ENCODE measurements at regions not wholly inside any gene's neighbourhood (a gene's known extent, or its start where the extent isn't known, plus 50 kb on each side); places are given as distances from the start of the nearest gene placed in this dataset.

DNA sequence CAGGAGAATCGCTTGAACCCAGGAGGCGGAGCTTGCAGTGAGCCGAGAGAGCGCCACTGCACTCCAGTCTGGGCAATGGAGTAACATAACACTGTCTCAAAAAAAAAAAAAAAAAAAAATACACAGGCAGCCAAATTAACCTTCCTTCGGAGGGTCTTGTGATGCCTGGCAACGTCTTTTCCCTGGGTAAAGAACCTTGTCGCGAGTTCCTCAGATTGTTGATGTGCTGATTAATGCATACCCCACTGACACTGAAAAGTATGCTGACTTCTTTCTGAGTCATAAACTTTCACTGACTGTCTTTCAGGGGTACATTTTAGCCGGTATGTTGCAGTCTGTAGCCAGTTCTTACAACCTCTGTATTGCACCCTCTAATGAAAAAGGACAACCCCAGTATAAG is 95.1 kb upstream of the SOD1 start:
- DNase-seq: no peak

DNA sequence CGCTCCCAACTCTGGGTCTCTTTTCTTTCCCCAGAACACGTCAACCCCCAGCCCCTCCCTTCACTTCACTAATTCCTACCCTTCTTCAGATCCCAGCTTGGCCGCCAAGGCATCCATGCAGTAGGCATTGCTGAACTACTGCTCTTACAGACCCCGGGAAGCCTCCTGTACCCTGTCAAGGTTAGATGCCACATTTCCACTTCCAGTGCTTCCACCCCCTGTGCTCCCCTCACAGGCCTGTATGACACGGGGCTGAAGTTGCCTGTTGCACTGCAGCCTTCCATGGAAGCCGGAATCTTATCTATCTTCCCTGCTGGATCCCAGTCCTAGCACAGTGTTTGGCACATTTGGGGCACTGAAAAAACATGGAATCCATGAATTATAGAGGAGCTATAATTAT is 99.0 kb upstream of the SOD1 start:
- DNase-seq: no peak

DNA sequence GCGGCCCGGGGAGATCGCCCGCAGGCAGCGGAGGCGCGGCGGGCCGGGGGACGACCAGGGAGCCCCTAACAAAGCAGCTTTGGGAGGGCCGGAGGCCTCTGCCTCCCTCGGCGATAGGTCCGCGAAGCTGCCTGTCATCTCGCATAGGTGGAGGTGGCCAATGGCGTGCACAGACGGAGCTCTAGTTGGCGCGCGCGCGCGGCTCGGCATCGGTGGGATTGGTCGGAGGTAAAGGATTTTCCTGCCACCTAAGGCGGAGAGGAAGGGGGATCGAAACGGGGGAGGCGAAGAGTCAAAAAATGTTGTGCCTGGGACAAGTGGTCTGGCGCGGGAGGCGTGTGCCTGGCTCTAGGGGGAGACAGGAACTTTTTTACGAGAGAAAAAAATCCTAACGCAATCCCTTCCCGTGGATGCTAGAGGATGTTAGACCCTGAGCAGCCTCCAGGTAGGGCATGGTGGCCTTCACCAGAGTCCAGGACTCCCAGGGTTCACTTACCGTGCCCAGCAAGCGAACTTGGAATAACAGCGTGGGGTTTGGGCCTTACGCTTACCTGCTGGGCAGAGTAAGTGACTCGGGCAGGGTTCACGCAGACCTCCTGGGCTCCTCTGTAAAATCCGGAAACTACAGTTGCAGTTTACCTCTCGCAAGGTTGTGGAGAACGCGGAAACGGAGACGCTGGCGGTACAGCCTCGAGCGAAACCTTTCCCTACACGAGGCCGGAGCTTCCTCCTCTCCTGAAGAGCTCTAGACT is 99.9 kb upstream of the SOD1 start:
- peak; percentile 93 for DNase-seq

DNA sequence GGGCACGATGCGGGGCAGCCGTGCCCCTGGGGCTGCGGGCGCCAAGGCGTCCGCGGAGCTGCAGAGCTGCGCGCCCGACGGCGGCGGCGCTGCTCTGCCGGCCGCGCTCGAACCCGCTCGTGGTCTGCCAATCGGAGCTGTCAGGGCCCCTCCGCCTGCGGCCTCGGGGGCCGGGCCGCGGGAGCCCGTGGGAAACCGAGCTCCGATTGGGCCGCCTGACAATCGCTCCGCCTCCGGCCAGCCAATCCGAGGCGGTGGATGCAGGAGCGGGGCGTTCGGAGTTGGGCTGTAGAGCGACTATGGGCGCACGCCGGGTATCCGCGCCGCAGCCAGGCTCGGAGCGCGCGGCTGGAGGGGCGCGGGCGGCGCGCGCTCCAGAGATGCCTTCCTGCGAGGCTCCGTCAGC is 100.5 kb upstream of the SOD1 start:
- DNase-seq: peak; percentile 93

DNA sequence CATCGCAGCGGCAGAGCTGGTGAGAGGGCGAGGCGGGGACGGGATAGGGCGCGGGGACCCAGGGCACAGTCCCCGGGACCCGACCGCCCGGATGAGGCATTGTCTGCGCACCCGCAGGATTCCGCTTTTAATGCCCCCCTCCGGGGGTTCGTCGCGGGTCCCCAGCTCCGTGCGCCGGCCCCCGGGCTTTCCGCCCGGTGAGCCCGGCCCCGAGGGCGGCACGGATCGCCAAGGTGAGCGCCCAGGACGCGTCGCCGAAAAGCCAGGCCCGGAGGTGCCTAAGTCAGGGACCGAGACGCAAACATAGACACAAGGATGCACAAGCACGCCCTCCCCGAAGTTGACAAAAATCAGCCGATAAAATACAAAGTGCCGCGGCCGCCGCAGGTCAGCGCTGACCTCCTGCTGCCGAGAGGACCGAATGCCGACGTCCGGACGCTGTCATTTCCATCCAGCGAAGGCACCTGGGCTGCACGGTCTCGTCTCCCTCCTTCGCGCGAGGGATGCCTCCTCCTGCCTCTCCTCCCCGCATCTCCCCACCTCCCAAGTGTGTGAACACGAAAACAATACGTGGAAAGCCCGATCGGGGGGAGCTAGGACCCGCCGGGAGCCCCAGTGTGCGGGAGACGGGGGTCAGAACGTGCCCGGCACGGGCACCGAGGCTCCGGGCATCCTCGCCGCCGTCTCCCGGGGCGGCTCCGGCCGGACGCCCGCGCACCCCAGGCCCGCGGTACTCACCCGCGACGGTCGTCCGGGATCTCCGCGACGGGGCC is 101.1 kb upstream of the SOD1 start:
- DNase-seq: peak; percentile 46

DNA sequence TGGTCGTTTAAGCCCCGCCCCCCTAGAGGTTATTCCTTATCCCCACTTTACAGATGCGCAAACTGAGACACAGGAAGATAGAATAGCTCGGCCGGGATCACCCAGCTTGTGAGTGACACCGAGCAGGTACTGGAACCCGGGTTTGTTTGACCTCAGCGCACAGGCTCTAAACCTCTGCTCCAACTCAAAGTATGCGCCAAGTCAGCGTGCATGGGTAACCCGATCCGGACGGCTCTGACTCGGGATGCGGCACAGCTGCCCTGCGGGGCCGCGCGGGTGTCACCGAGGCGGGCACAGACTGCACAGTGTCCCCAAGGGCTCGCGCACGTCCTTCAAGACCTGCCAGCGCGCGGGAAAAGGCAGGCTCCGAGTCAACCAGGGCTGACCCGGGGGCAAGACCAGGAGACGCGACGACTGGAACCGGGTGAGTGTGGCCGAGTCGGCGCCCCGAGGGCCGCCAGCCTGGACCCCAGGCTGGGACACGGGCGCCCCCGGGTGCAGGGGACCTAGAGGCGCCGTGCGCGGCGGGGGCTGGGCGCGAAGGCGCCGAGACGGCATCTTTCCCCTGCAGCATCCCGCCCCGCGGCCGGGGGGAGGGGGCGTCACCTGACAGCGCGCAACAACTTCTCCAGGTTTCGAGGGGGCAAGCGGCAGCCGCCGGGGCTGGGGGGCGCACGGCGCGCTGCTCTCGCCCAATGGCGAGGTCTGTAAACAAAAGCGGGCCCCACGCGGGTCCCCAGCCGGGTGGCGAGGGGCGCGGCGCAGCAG is 101.9 kb upstream of the SOD1 start:
- DNase-seq: peak; percentile 35

DNA sequence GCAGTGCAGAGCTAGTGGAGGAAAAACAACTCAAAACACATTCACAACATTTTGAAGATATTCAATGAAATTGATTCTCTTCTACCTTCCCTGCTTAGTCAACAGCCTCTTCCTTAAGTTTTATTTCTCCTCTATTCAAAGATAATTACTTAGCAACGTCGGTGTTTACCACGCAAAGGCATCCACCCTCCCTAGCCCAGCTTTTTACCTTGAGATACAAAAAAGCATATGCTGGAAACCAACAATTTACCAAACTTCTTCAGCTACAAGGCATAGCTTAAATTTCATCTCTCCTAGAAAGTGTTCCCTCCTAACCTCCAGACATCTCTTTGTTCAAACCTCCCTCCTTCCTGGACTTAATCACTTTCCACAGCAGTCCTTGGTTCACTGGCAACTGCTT is 102.8 kb upstream of the SOD1 start:
- no peak for DNase-seq

DNA sequence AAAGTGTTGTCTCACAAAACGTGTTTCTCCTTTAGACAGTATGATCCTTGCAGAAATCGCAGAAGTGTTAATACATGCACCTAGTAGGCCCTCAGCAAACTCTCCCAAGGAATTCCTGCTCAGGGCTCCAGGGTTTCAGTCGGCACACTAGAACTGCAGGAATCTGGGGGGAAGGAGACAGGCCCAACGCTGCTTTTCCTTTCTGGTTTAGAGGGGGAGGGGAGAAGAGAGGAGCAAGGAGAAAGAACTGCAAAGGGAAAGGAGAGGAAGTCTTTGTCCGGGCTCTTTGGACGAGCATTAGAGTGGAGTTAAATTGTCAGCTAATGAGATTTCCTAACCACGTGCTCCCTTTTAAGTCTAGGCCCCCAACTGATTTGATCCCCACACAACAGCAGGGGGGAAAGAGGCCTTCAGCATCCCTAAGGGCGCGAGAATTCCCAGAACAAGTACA is 103.7 kb upstream of the SOD1 start:
- no peak for DNase-seq

DNA sequence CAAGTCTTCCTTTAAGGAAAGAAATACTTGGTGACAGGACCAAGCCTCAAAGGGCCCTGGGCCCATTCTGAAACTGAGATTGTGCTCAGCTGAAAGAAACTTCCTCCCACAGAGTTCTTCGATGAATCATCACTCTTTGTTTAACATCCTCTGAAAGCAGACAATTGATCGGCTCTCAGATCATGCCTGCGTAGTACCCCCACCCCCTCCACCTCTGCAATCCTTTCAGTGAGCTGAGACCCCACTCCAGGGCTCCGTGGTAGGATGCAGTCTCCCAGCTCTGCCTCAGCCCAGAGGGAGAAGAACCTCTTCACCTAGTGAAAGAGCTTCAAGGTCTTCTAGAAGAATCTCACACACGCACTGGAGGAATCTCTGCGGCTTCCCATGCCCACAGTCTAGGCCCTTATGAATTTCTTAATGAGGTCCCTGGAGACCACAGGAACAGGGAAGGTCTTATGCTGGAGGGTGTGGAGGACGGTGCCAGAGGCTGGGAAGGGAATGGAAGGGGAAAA is 104.9 kb upstream of the SOD1 start:
- peak; percentile 45 for DNase-seq

DNA sequence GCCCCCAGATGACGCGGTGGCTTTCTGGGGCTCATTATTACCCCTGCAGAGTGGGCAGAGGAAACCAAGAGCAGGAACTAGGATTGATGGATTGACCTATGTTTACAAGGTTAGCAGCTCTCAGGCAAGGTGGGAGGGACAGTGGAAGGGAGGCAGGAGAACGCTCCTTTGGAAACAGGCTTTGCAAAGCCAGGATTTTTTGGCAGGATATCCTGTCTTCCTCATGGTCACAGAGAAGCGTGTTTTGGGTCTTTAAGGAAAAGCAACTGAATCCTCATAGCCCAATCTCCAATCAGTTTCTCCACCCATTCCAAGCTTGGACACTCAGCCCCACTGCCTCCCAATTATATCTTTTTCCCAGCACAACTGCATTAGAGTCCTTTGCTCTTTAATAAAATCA is 105.6 kb upstream of the SOD1 start:
- no peak for DNase-seq

DNA sequence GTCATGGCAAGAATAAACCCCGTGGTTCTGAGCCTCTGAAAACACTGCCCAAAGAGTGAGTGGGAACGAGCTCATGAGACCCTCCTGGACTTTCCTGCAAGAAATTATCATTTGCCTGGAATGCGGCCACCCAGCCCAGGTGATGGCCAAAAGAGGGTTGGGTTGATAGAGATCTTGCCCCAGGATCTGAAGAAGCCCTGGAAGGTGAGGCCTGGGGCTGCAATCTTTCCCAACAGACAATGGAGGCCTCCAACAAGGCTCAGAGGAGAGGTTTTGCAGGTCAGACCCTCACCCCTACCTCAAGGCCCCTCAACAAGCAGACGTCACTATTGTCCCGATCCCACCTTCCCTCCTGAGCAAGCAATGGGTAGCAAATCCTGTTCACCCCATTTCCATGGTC is 106.0 kb upstream of the SOD1 start:
- no peak for DNase-seq

DNA sequence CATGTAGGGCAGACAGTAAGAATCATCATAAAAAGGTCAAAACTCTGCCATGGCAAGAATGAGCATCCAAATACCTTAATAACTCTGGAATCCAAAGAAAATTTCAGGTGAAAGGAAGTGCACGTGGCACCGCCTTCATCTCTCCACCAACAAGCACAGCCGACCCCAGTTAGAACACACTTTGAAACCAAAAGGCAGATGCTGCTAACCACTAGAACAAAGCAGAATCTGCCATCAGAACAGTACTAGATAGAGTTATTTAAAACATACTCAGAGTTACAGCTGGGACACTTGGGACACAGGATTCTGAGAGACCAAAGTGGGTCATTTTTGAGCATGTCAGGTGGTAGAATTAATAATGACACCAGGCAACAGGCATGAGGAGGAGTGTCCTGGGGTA is 106.7 kb upstream of the SOD1 start:
- DNase-seq: no peak

DNA sequence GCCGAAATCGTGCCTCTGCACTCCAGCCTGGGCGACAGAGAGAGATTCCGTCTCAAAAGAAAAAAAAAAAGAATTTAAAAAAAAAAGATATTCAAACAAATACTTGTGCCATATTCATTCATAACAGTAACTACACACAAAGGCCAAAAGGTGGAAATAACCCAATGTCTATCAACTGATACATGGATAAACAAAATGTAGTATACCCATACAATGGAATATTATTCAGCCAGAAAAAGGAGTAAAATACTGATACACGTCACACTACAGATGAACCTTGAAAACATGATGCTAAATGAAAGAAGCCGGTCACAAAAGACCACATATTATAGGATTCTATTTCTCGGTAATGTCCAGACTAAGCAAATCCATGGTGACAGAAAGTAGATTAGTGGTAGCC is 109.4 kb upstream of the SOD1 start:
- DNase-seq: no peak

DNA sequence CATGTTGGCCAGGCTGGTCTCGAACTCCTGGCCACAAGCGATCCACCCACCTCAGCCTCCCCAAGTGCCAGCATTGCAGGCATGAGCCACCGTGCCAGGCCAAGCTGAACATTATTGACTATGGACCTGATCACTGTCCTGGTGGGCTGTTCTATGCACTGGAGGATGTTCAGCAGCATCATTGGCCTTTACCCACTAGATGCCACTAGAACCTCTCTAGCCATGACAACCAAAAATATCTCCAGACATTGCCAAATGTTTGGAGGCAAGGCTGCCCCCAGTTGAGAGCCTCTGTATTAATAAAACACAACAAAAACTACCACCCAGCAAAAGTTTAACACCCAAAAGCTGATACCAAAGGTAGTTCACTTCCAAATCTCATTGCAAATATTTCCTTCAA is 110.8 kb upstream of the SOD1 start:
- no peak for DNase-seq

DNA sequence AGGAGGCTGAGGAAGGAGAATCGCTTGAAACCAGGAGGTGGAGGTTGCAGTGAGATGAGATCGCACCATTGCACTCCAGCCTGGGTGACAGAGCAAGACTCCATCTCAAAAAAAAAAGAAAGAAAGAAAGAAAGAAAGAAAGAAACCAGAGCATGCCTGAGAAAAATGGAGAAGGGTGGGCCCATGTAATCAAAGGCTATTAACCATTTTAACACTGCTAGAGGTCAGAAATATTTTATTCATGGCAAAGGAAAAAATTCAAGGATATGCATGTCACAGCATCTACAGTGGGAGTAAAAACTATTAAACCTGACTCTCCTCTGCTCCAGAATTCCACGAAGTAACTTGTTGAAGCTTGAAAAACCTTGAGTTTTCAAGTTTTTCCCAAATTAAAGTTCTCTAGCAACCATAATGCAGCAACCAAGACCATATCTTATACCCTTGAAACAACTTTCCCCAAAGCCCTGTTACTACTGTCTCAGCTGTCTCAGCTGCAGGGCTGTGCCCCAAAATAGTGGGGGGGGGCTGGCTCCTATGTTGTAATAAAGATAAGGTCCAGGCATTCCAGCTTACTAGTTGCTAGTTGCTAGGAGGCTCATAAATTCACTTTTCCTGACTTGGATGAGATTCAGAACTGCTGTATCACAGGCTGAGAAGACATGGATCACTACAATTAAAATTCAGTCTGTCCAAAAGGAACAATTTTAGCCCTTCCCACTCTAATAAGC is 112.9 kb upstream of the SOD1 start:
- DNase-seq: no peak

DNA sequence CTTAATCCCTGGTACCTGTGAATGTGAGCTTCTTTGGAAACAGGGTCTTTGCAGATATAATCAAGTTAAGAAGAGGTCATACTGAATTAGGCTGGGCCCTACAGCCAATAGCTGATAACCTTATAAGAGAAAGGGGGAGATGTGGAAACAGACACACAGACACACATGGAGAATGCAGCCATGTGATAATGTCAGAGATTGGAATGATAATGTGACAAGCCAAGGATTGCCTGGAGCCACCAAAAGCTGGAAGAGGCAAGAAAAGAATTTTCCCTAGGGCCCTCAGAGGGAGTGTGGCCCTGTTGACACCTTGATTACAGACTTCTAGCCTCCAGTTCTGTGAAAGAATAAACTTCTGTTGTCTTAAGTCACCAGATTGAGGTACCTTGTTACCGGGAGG is 114.5 kb upstream of the SOD1 start:
- DNase-seq: no peak

DNA sequence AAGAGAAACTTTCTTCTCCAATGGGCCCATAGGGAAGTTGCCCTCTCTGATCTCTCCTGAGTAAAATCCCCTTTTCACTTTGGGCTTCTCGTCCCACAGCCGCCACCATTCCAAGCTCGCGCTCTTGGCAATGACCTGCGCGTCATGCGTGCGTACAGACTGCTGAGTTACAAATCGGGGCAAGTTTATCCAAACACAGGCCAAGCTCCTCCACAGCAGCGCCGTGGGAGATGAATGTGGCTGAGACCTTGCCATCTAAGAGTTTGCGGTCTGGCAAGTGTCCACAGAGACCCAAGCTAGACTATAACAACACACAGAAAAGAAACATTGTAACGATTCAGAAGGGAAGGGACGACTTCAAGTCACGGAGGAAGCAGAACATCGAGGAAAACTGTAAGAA is 116.3 kb upstream of the SOD1 start:
- DNase-seq: no peak

DNA sequence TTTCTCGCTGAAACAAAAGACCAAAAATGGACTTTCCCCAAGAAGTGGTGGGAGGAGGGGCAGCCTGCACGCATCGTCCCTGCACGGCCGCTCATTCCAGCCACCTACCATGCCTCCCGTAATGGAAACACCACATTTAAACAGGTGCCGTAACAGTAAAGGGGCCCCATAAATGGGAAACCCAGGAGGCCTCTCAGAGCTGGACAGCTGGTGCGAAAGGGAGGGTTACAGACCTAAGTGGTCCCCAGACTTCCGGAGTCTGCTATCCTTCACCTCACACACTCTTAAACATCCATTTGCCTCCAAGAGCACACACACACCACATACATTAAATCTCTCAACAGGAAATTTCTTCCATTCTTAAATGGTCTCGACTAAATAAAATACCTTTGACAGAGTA is 120.7 kb upstream of the SOD1 start:
- no peak for DNase-seq

DNA sequence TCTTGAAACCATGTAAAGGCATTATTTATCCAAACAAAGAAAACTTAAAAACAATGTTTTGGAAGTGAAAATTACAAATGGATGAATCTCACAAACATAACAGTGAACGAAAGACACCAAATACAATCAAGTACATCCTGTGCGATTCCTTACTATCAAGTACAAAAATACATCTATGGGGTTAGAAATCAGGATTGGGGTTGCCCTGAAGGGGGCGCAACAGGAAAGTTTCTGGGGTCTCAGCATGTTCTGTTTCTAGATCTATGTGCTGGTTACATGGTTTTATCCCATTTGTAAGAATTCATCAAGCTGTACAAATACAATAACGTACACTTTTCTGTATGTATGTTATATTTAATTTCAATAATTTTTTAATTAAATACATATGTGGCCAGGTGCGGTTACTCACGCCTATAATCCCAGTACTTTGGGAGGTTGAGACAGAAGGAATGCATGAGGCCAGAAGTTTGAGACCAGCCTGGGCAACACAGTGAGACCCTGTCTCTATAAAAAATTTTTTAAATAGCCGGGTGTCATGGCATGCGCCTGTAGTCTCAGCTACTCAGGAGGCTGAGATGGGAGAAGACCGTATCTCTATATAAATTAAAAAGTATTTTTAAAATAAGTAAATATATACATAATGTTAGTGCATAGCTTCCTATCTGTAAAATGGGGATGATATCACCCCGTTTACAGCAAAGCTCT is 121.5 kb upstream of the SOD1 start:
- DNase-seq: peak; percentile 33

DNA sequence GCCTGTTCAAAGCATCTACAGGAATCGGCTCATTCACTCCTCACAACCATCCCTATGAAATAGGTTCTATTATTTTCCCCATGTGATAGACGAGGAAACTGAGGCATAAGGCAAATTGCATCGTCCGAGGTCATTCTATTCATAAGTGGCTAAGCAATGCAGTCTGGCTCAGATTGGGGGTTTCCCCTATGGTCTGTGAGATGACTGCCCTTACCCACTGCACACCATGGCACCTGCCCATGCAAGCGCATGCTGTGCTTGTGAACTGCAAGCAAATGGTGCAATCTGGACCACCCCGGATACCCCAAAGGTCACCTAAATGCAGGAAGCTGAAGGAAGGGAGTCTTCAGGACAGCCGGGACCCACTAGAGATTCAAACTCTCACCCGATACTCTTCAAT is 123.4 kb upstream of the SOD1 start:
- no peak for DNase-seq

DNA sequence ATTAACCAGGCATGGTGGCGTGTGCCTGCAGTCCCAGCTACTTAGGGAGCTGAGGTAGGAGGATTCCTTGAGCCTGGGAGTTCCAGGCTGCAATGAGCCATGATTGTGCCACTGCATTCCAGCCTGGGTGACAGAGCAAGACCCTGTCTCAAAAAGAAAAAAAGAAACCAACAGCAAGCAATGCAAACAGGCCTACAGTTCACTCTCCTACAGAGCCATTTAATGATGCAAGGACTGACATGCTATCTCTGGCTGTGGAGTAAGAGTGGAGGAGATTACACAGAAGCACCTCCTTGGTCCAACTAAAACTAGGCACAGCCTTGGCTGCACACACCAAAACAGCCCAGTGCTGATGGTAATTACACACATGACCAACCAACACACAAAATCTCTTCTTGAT is 127.5 kb upstream of the SOD1 start:
- no peak for DNase-seq
